Suprapubic skin (tissue), 4 donors: ENCODE measurements at regions not wholly inside any gene's neighbourhood (a gene's known extent, or its start where the extent isn't known, plus 50 kb on each side); places are given as distances from the start of the nearest gene placed in this dataset.

Experiments
- DNase-seq, 2 donors: peaks; one replicate each; pipeline ENCODE4 v3.0.0-alpha.2; 2019; ENCODE audit warnings: low spot score in 2 of 2
- H3K27ac ChIP-seq: fragments of 200-600 bp; sonication (generic); one replicate; pipeline ENCODE4 v1.5.1; 2019
- H3K27me3 ChIP-seq: fragments of 200-600 bp; sonication (generic); one replicate; pipeline ENCODE4 v1.5.1; 2019
- H3K36me3 ChIP-seq: fragments of 200-600 bp; sonication (generic); one replicate; pipeline ENCODE4 v1.5.1; 2019
- H3K4me1 ChIP-seq: fragments of 200-600 bp; sonication (generic); one replicate; pipeline ENCODE4 v1.5.1; 2019
- H3K4me3 ChIP-seq: fragments of 200-600 bp; sonication (generic); one replicate; pipeline ENCODE4 v1.5.1; 2019; ENCODE audit warnings: mild to moderate bottlenecking
- H3K9me3 ChIP-seq: fragments of 200-600 bp; sonication (generic); one replicate; pipeline ENCODE4 v1.5.1; 2019
- CTCF ChIP-seq, 2 donors: fragments of 200-600 bp in 1 of 2; fragments of 450-650 bp in 1 of 2; sonication (generic) in 1 of 2; IDR thresholded peaks; one replicate each; pipeline ENCODE4 v1.5.1; 2016 to 2019; ENCODE audit warnings: antibody characterized with exemption in 2 of 2, mild to moderate bottlenecking in 1 of 2, moderate library complexity in 1 of 2
- EP300 ChIP-seq: sonication (generic); formaldehyde crosslinking; IDR thresholded peaks from one replicate; pipeline ENCODE4 v1.6.1; 2017; ENCODE audit warnings: antibody characterized with exemption
- POLR2A ChIP-seq, 2 donors: fragments of 450-650 bp; IDR thresholded peaks; one replicate each; pipeline ENCODE4 v1.6.1; 2017; ENCODE audit warnings: antibody characterized with exemption in 2 of 2, mild to moderate bottlenecking in 2 of 2, moderate library complexity in 2 of 2
- POLR2AphosphoS5 ChIP-seq, 3 donors: sonication (generic); formaldehyde crosslinking; IDR thresholded peaks; one replicate each; pipeline ENCODE4 v1.6.1; 2017; ENCODE audit warnings: antibody characterized with exemption in 3 of 3
- WGBS: methylation state at CpG from one replicate; pipeline ENCODE4 v1.1.5; 2018; 5-methylcytosine and 5-hydroxymethylcytosine counted together

GRCh38 chr4:26110493-26110892 lies 196.5 kb downstream of the SMIM20 start:
- no peak for TF ChIP-seq POLR2AphosphoS5 (IDR thresholded peaks at IDR 0.05)
- no peak for TF ChIP-seq EP300
- TF ChIP-seq CTCF (IDR thresholded peaks at IDR 0.05), result no peak
- no peak for DNase-seq
- peaks cover 4% of the 10 kb centered on the region for H3K9me3 ChIP-seq
- no peak overlapping the region for H3K27ac ChIP-seq
- H3K36me3 ChIP-seq, result no peaks in the 10 kb centered on the region
- 57% methylated on average over 5 of the region's 5 CpGs for WGBS
- H3K4me1 ChIP-seq, result peaks cover 13% of the 10 kb centered on the region
- H3K4me3 ChIP-seq, result no peak overlapping the region
- no peaks in the 10 kb centered on the region for H3K27me3 ChIP-seq

GRCh38 chr4:26113339-26113940 lies 199.4 kb downstream of the SMIM20 start:
- TF ChIP-seq EP300 (no peak), POLR2AphosphoS5 (IDR thresholded peaks at IDR 0.05) (no peak), CTCF (IDR thresholded peaks at IDR 0.05) (no peak), POLR2A (IDR thresholded peaks at IDR 0.05) (no peak)

GRCh38 chr4:26116057-26116456 lies 202.0 kb downstream of the SMIM20 start:
- DNase-seq, result no peak
- H3K27ac ChIP-seq, result no peak overlapping the region
- peaks cover 4% of the 10 kb centered on the region for H3K9me3 ChIP-seq
- H3K27me3 ChIP-seq, result peaks cover 7% of the 10 kb centered on the region
- no peak overlapping the region for H3K4me3 ChIP-seq
- H3K36me3 ChIP-seq, result no peaks in the 10 kb centered on the region
- TF ChIP-seq EP300 (no peak), CTCF (IDR thresholded peaks at IDR 0.05) (no peak), POLR2AphosphoS5 (IDR thresholded peaks at IDR 0.05) (no peak)
- 30% methylated on average over 4 of the region's 4 CpGs for WGBS
- no peaks in the 10 kb centered on the region for H3K4me1 ChIP-seq

More at GRCh38 chr4:26113339-26113940, 199.4 kb downstream of the SMIM20 start:
- Histone ChIP-seq H3K4me3 (no peak overlapping the region), H3K36me3 (no peaks in the 10 kb centered on the region), H3K27me3 (peaks cover 7% of the 10 kb centered on the region), H3K9me3 (peaks cover 4% of the 10 kb centered on the region), H3K4me1 (no peaks in the 10 kb centered on the region), H3K27ac (no peak overlapping the region)
- DNase-seq, result no peak
- 95% methylated on average over 4 of the region's 4 CpGs for WGBS

GRCh38 chr4:26120098-26120825 lies 200.6 kb upstream of the RBPJ start:
- Histone ChIP-seq H3K27me3 (peaks cover 7% of the 10 kb centered on the region), H3K4me3 (no peak overlapping the region)

More at GRCh38 chr4:26120098-26120825, 200.6 kb upstream of the RBPJ start:
- H3K9me3 ChIP-seq, result no peaks in the 10 kb centered on the region
- WGBS, result 90% methylated on average over 6 of the region's 6 CpGs
- no peak overlapping the region for H3K27ac ChIP-seq
- no peak for DNase-seq
- H3K36me3 ChIP-seq, result no peaks in the 10 kb centered on the region
- TF ChIP-seq POLR2AphosphoS5 (IDR thresholded peaks at IDR 0.05), result no peak
- no peak for TF ChIP-seq CTCF (IDR thresholded peaks at IDR 0.05)
- TF ChIP-seq POLR2A (IDR thresholded peaks at IDR 0.05), result no peak
- TF ChIP-seq EP300, result no peak
- no peaks in the 10 kb centered on the region for H3K4me1 ChIP-seq
